NB4 (cell line): ENCODE measurements at regions not wholly inside any gene's neighbourhood (a gene's known extent, or its start where the extent isn't known, plus 50 kb on each side); places are given as distances from the start of the nearest gene placed in this dataset.

ENCODE experiments used
- MYC ChIP-seq: IDR thresholded peaks from 2 replicates; pipeline ENCODE4 v1.6.1; 2011; ENCODE audit warnings: low read depth, low read length
- POLR2A ChIP-seq: IDR thresholded peaks from 2 replicates; pipeline ENCODE4 v1.6.1; 2011; ENCODE audit warnings: mild to moderate bottlenecking; ENCODE audit not compliant: insufficient read length; ENCODE audit errors: extremely low read depth
- TF ChIP-seq, protein P1 (sequence below): IDR thresholded peaks from one replicate; pipeline ENCODE4 v1.5.1; 2012; ENCODE audit warnings: low read depth, low read length
- TF ChIP-seq, protein P2 (sequence below): IDR thresholded peaks from 2 replicates; pipeline ENCODE4 v1.6.1; 2011; ENCODE audit warnings: low read depth, low read length

DNA sequence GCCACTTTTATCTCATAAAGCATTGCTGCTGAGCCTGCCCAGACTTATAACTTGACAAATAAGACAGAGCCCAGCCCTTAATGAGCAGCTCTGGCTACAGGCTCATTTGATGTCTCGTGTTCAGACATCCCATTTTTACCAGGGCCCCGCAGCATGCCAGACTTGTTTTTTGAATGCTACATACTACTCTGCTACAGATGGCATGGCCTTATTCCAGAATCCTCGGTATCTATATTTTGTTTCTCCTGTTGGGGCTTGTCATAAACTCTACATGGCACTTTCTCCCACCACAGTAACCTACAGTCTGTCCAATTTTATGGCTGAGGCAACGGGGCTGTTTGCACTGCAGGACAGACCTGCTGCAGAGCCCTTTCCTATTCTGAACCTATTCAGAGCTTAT is 179.0 kb upstream of the DDX18 start:
- TF ChIP-seq POLR2A (no peak), MYC (no peak)
- TF ChIP-seq, protein P1, sequence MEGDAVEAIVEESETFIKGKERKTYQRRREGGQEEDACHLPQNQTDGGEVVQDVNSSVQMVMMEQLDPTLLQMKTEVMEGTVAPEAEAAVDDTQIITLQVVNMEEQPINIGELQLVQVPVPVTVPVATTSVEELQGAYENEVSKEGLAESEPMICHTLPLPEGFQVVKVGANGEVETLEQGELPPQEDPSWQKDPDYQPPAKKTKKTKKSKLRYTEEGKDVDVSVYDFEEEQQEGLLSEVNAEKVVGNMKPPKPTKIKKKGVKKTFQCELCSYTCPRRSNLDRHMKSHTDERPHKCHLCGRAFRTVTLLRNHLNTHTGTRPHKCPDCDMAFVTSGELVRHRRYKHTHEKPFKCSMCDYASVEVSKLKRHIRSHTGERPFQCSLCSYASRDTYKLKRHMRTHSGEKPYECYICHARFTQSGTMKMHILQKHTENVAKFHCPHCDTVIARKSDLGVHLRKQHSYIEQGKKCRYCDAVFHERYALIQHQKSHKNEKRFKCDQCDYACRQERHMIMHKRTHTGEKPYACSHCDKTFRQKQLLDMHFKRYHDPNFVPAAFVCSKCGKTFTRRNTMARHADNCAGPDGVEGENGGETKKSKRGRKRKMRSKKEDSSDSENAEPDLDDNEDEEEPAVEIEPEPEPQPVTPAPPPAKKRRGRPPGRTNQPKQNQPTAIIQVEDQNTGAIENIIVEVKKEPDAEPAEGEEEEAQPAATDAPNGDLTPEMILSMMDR, result no peak
- TF ChIP-seq, protein P2, sequence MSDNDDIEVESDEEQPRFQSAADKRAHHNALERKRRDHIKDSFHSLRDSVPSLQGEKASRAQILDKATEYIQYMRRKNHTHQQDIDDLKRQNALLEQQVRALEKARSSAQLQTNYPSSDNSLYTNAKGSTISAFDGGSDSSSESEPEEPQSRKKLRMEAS, result no peak
